A673 (cell line): ENCODE measurements at regions not wholly inside any gene's neighbourhood (a gene's known extent, or its start where the extent isn't known, plus 50 kb on each side); places are given as distances from the start of the nearest gene placed in this dataset.

Source experiments
- BruUV-seq: library from RNA; stranded (reverse); fragments of 400-500 nt; replicated peaks from 2 replicates; lab custom pipeline; 2021; lab: Mats Ljungman, UMichigan
- CTCF ChIA-PET: fragments of 300-600 bp; sonication (Branson Sonifier 250); formaldehyde crosslinking; loops from one replicate; lab custom pipeline; 2022; ENCODE audit warnings: antibody characterized with exemption; lab: Charles Lee
- POLR2A ChIA-PET: fragments of 300-600 bp; sonication (Branson Sonifier 250); formaldehyde crosslinking; loops from one replicate; lab custom pipeline; 2022; ENCODE audit warnings: antibody characterized with exemption; ENCODE audit not compliant: low non-redundant PET; lab: Charles Lee
- DNase-seq: peaks from one replicate; pipeline ENCODE4 v3.0.0-alpha.2; 2015; ENCODE audit warnings: low spot score
- H3K27ac ChIP-seq: fragments of 200-600 bp; sonication (generic); 2 replicates; pipeline ENCODE4 v1.5.1; 2016; ENCODE audit warnings: mixed run types, low read depth, mild to moderate bottlenecking, mixed read lengths, antibody characterized with exemption, low read length; ENCODE audit not compliant: poor library complexity, severe bottlenecking
- H3K27me3 ChIP-seq: fragments of 200-600 bp; sonication (generic); replicated peaks from 2 replicates; pipeline ENCODE4 v1.6.1; 2017; ENCODE audit warnings: mixed run types, low read depth, mild to moderate bottlenecking, mixed read lengths, antibody characterized with exemption, low read length; ENCODE audit not compliant: insufficient read depth, poor library complexity
- H3K36me3 ChIP-seq: fragments of 200-600 bp; sonication (generic); 2 replicates; pipeline ENCODE4 v1.6.1; 2016; ENCODE audit warnings: mixed run types, mild to moderate bottlenecking, mixed read lengths, antibody characterized with exemption, low read length; ENCODE audit not compliant: insufficient read depth, poor library complexity, severe bottlenecking
- H3K4me1 ChIP-seq: fragments of 200-600 bp; sonication (generic); 2 replicates; pipeline ENCODE4 v1.6.1; 2017; ENCODE audit warnings: mixed run types, mild to moderate bottlenecking, mixed read lengths, antibody characterized with exemption, low read length; ENCODE audit not compliant: insufficient read depth, poor library complexity, severe bottlenecking
- H3K4me3 ChIP-seq: fragments of 200-600 bp; sonication (generic); 2 replicates; pipeline ENCODE4 v1.5.1; 2016; ENCODE audit warnings: low read depth, mixed run types, mild to moderate bottlenecking, mixed read lengths, low read length; ENCODE audit not compliant: poor library complexity, severe bottlenecking
- H3K9me3 ChIP-seq: fragments of 200-600 bp; sonication (generic); 2 replicates; pipeline ENCODE4 v1.6.1; 2016; ENCODE audit warnings: mixed run types, low read depth, mild to moderate bottlenecking, mixed read lengths, antibody characterized with exemption, low read length; ENCODE audit not compliant: poor library complexity, severe bottlenecking
- CTCF ChIP-seq: fragments of 300-800, 200-600 bp; sonication (generic); conservative IDR thresholded peaks from 2 replicates; pipeline ENCODE4 v1.5.1; 2017; ENCODE audit warnings: low read depth, mild to moderate bottlenecking, antibody characterized with exemption, low read length, moderate library complexity, mixed read lengths
- EZH2 ChIP-seq: fragments of 200-600 bp; sonication (generic); IDR thresholded peaks from 2 replicates; pipeline ENCODE4 v1.6.1; 2017; ENCODE audit warnings: borderline replicate concordance, low read depth, mild to moderate bottlenecking, mixed read lengths, antibody characterized with exemption, low read length; ENCODE audit not compliant: poor library complexity, severe bottlenecking
- intact Hi-C: fragments of 100-400 bp; cut with micrococcal nuclease; formaldehyde crosslinking; loops from one replicate; pipeline ENCODE4 v1.10.0; 2022; ENCODE audit not compliant: unreplicated experiment

- Histone ChIP-seq H3K4me1 (peaks cover 11% of the 10 kb centered on the region), H3K4me3 (no peak overlapping the region), H3K27ac (no peak overlapping the region), H3K27me3 (no peaks in the 10 kb centered on the region), H3K9me3 (no peaks in the 10 kb centered on the region), H3K36me3 (no peaks in the 10 kb centered on the region)
- no peak for DNase-seq
- BruUV-seq, result no TSS peak
- TF ChIP-seq CTCF, result no peak
- TF ChIP-seq EZH2, result no peak
- POLR2A ChIA-PET, result no interaction called here
- intact Hi-C loops, result no loop called here
- CTCF ChIA-PET, result no interaction called here
Measured at GRCh38 chr4:115929373-115929772, 816.0 kb upstream of the NDST4 start.

- Histone ChIP-seq H3K9me3 (no peaks in the 10 kb centered on the region), H3K27ac (no peak overlapping the region), H3K4me1 (peaks cover 11% of the 10 kb centered on the region), H3K27me3 (no peaks in the 10 kb centered on the region), H3K4me3 (no peak overlapping the region), H3K36me3 (no peaks in the 10 kb centered on the region)
- intact Hi-C loops, result no loop called here
- POLR2A ChIA-PET, result no interaction called here
- TF ChIP-seq CTCF, result no peak
- TF ChIP-seq EZH2, result no peak
- peak; percentile 5 for DNase-seq
- BruUV-seq, result no TSS peak
- CTCF ChIA-PET, result no interaction called here
Measured at GRCh38 chr4:115927382-115927781, 814.0 kb upstream of the NDST4 start.

- Histone ChIP-seq H3K27ac (no peak overlapping the region), H3K4me1 (peaks cover 23% of the 10 kb centered on the region), H3K9me3 (no peaks in the 10 kb centered on the region), H3K4me3 (no peak overlapping the region), H3K36me3 (no peaks in the 10 kb centered on the region), H3K27me3 (no peaks in the 10 kb centered on the region)
- no peak for DNase-seq
- ChIA-PET CTCF (no interaction called here), POLR2A (no interaction called here)
- BruUV-seq, result no TSS peak
- intact Hi-C loops, result no loop called here
- no peak for TF ChIP-seq CTCF
- no peak for TF ChIP-seq EZH2
Measured at GRCh38 chr4:115923152-115923551, 809.7 kb upstream of the NDST4 start.
